GM12878 (cell line): ENCODE measurements at regions not wholly inside any gene's neighbourhood (a gene's known extent, or its start where the extent isn't known, plus 50 kb on each side); places are given as distances from the start of the nearest gene placed in this dataset.

Experiments used
- ATAC-seq: fragments of 200-7000 bp; cut with Tn5 transposase; 3 replicates; pipeline ENCODE4 v1.9.1; 2020; ENCODE audit warnings: mild to moderate bottlenecking, moderate library complexity
- BruUV-seq: library from RNA; stranded (reverse); fragments of 400-500 nt; replicated peaks from 2 replicates; lab custom pipeline; 2021; lab: Mats Ljungman, UMichigan
- CTCF ChIA-PET: fragments of 300-600 bp; sonication (Branson Sonifier 250); formaldehyde crosslinking; extraction: SDS; loops from one replicate; lab custom pipeline; 2021; ENCODE audit warnings: inconsistent platforms; lab: Yijun Ruan, JAX
- POLR2A ChIA-PET: fragments of 350-600 bp; formaldehyde crosslinking; extraction: SDS; loops from one replicate; lab custom pipeline; 2021; ENCODE audit warnings: inconsistent platforms; lab: Charles Lee
- RAD21 ChIA-PET: fragments of 300-600 bp; sonication (Branson Sonifier 250); formaldehyde crosslinking; loops from one replicate; lab custom pipeline; 2023; ENCODE audit warnings: antibody characterized with exemption; ENCODE audit not compliant: unreplicated experiment; lab: Charles Lee
- SMC1A ChIA-PET: fragments of 300-600 bp; sonication (Branson Sonifier 250); formaldehyde crosslinking; loops from one replicate; lab custom pipeline; 2023; ENCODE audit not compliant: unreplicated experiment, uncharacterized antibody; lab: Charles Lee
- DNase-seq: peaks from one replicate; pipeline ENCODE4 v3.0.0-alpha.2; 2011; ENCODE audit warnings: low read depth, low spot score
- FAIRE-seq: peaks from 3 replicates; lab custom pipeline; 2011; peaks lifted over from hg19 to GRCh38; lab: Jason Lieb, UNC
- H2AFZ ChIP-seq: 2 replicates; pipeline ENCODE4 v1.6.0; 2011; ENCODE audit warnings: low read depth, low read length, control low read depth; ENCODE audit not compliant: control insufficient read depth
- H3K27ac ChIP-seq: 2 replicates; pipeline ENCODE4 v1.5.1; 2011; ENCODE audit warnings: control low read depth; ENCODE audit not compliant: control insufficient read depth, insufficient read depth
- H3K27me3 ChIP-seq, 2 experiments: replicated peaks in 1 of 2; 2 replicates each; pipeline versions ENCODE4 v1.6.0 to v1.6.1; 2011; ENCODE audit warnings: low read length in 1 of 2; ENCODE audit not compliant: control insufficient read depth in 2 of 2, insufficient read depth in 2 of 2
- H3K36me3 ChIP-seq, 2 experiments: 2 replicates each; pipeline ENCODE4 v1.5.1; 2011; ENCODE audit warnings: low read length in 1 of 2; ENCODE audit not compliant: control insufficient read depth in 2 of 2, insufficient read depth in 2 of 2
- H3K4me1 ChIP-seq: 2 replicates; pipeline ENCODE4 v1.6.1; 2011; ENCODE audit warnings: mild to moderate bottlenecking, low read length, moderate library complexity, mixed read lengths; ENCODE audit not compliant: control insufficient read depth, insufficient read depth
- H3K4me2 ChIP-seq: 2 replicates; pipeline ENCODE4 v1.6.0; 2011; ENCODE audit warnings: control low read depth; ENCODE audit not compliant: control insufficient read depth, insufficient read depth
- H3K4me3 ChIP-seq: fragments of 200-600 bp; sonication (generic); 2 replicates; pipeline ENCODE4 v1.5.1; 2016
- H3K79me2 ChIP-seq: 2 replicates; pipeline ENCODE4 v1.6.0; 2011; ENCODE audit warnings: low read length; ENCODE audit not compliant: control insufficient read depth, insufficient read depth
- H3K9ac ChIP-seq: 2 replicates; pipeline ENCODE4 v1.8.0; 2011; ENCODE audit warnings: low read length, control low read depth, mixed read lengths; ENCODE audit not compliant: control insufficient read depth, insufficient read depth
- H3K9me3 ChIP-seq: replicated peaks from 3 replicates; pipeline ENCODE4 v1.5.1; 2011; ENCODE audit warnings: mild to moderate bottlenecking, low read length; ENCODE audit not compliant: control insufficient read depth, insufficient read depth
- H4K20me1 ChIP-seq: 2 replicates; pipeline ENCODE4 v1.6.0; 2011; ENCODE audit not compliant: control insufficient read depth, insufficient read depth
- BRCA1 ChIP-seq: IDR thresholded peaks from 2 replicates; pipeline ENCODE4 v1.6.1; 2011; ENCODE audit warnings: low read depth, low read length, improper control_type of control experiment
- CBFB ChIP-seq: IDR thresholded peaks from 2 replicates; pipeline ENCODE4 v1.6.1; 2016; ENCODE audit warnings: antibody characterized with exemption, low read depth
- EGR1 ChIP-seq, 2 experiments: IDR thresholded peaks; 1 replicate in 1 of 2; 2 replicates in 1 of 2; pipeline ENCODE4 v1.6.1; 2011 to 2012; ENCODE audit warnings: low read depth in 2 of 2, low read length in 2 of 2, borderline replicate concordance in 1 of 2, mild to moderate bottlenecking in 1 of 2, moderate library complexity in 1 of 2
- FOXK2 ChIP-seq: fragments of 450-650 bp; IDR thresholded peaks from 2 replicates; pipeline ENCODE4 v1.6.1; 2017; ENCODE audit warnings: mild to moderate bottlenecking, moderate library complexity
- HCFC1 ChIP-seq: fragments of 150-350 bp; IDR thresholded peaks from 2 replicates; pipeline ENCODE4 v1.6.1; 2014; ENCODE audit warnings: low read length
- JUNB ChIP-seq: IDR thresholded peaks from 2 replicates; pipeline ENCODE4 v1.6.1; 2016; ENCODE audit warnings: antibody characterized with exemption, mild to moderate bottlenecking
- MTA2 ChIP-seq: fragments of 450-650 bp; IDR thresholded peaks from 2 replicates; pipeline ENCODE4 v1.6.1; 2016; ENCODE audit warnings: low read depth, mild to moderate bottlenecking, moderate library complexity
- MXI1 ChIP-seq: fragments of 150-350 bp; IDR thresholded peaks from 2 replicates; pipeline ENCODE4 v1.6.1; 2011; ENCODE audit warnings: low read depth, mild to moderate bottlenecking, inconsistent platforms, low read length, improper control_type of control experiment
- MYC ChIP-seq: IDR thresholded peaks from 2 replicates; pipeline ENCODE4 v1.6.1; 2011; ENCODE audit warnings: mild to moderate bottlenecking, low read length, moderate library complexity, inconsistent platforms; ENCODE audit not compliant: insufficient read depth, insufficient replicate concordance, insufficient read length, severe bottlenecking
- RAD21 ChIP-seq: IDR thresholded peaks from 2 replicates; pipeline ENCODE4 v1.6.1; 2011; ENCODE audit warnings: mild to moderate bottlenecking, low read depth, low read length, moderate library complexity; ENCODE audit not compliant: insufficient read depth
- SMAD5 ChIP-seq: IDR thresholded peaks from 2 replicates; pipeline ENCODE4 v1.6.1; 2016; ENCODE audit warnings: antibody characterized with exemption, low read depth
- SP1 ChIP-seq: IDR thresholded peaks from one replicate; pipeline ENCODE4 v1.6.1; 2011; ENCODE audit warnings: low read depth, low read length
- SPI1 ChIP-seq: IDR thresholded peaks from 2 replicates; pipeline ENCODE4 v1.6.1; 2011; ENCODE audit warnings: low read depth, mild to moderate bottlenecking, low read length, moderate library complexity, borderline replicate concordance; ENCODE audit not compliant: insufficient read depth
- SREBF1 ChIP-seq: IDR thresholded peaks from 2 replicates; pipeline ENCODE4 v1.6.1; 2012; ENCODE audit warnings: mild to moderate bottlenecking, low read length
- WGBS: methylation state at CpG from one replicate; pipeline ENCODE4 v1.1.6; 2016; ENCODE audit warnings: low lambda C conversion rate; ENCODE audit not compliant: insufficient replicate concordance, insufficient coverage; ENCODE audit errors: missing lambda C conversion rate; 5-methylcytosine and 5-hydroxymethylcytosine counted together
- in situ Hi-C: fragments of 300-500 bp; cut with MboI; formaldehyde crosslinking; loops from 9 replicates; pipeline ENCODE4 v1.14.3; 2018; ENCODE audit warnings: mixed read lengths
- intact Hi-C: fragments of 100-400 bp; cut with micrococcal nuclease; formaldehyde crosslinking; loops from one replicate; pipeline ENCODE4 v1.14.2; 2022; ENCODE audit not compliant: unreplicated experiment
- TF ChIP-seq, protein P1 (sequence below): fragments of 450-650 bp; IDR thresholded peaks from 2 replicates; pipeline ENCODE4 v1.6.1; 2018; ENCODE audit warnings: mild to moderate bottlenecking, low read depth, moderate library complexity; ENCODE audit not compliant: partially characterized antibody
- TF ChIP-seq, protein P2 (sequence below): fragments of 450-650 bp; IDR thresholded peaks from 2 replicates; pipeline ENCODE4 v1.6.1; 2017; ENCODE audit warnings: antibody characterized with exemption, mild to moderate bottlenecking, moderate library complexity

DNA sequence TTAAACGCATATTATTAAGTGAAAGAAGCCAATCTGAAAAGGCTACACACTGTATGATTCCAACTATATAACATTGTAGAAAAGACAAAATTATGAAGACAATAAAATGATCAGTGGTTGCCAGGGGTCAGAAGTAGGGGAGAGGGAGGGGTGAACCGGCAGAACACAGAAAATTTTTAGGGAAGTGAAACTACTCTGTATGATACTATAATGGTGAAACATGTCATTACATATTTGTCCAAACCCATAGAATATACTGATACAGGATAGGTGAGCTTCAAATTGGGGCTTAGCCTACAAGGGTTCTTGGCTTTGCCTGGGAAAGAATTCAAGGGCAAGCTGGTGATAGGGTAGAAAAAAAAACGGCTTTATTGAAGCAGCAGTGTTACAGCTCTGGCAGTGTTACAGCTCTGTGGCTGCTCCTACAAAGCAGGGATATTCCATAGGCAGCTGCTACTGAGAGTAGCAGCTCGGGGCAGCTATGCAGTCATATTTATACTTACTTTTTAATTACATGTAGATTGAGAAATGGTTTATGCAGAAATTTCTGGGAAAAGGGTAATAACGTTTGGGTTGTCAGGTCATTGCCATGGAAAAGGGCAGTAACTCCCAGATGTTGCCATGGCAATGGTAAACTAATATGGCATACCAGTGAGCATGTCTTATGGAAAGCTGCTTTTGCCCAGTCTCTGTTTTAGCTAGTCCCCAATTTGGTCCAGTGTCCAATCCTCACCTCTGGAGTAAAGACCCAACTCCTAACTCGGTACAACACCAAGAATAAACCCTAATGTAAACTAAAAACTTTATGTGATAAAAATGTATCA lies 125.1 kb upstream of the SLC25A36 start (continued):
- TF ChIP-seq, protein P1, sequence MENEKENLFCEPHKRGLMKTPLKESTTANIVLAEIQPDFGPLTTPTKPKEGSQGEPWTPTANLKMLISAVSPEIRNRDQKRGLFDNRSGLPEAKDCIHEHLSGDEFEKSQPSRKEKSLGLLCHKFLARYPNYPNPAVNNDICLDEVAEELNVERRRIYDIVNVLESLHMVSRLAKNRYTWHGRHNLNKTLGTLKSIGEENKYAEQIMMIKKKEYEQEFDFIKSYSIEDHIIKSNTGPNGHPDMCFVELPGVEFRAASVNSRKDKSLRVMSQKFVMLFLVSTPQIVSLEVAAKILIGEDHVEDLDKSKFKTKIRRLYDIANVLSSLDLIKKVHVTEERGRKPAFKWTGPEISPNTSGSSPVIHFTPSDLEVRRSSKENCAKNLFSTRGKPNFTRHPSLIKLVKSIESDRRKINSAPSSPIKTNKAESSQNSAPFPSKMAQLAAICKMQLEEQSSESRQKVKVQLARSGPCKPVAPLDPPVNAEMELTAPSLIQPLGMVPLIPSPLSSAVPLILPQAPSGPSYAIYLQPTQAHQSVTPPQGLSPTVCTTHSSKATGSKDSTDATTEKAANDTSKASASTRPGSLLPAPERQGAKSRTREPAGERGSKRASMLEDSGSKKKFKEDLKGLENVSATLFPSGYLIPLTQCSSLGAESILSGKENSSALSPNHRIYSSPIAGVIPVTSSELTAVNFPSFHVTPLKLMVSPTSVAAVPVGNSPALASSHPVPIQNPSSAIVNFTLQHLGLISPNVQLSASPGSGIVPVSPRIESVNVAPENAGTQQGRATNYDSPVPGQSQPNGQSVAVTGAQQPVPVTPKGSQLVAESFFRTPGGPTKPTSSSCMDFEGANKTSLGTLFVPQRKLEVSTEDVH, result no peak
- no peak for TF ChIP-seq HCFC1
- peak; percentile 29; the same call in 1 of the 2 replicates for TF ChIP-seq JUNB
- TF ChIP-seq SPI1, result peak; percentile 97
- TF ChIP-seq MTA2, result peak; percentile 61; the same call in 1 of the 2 replicates

DNA sequence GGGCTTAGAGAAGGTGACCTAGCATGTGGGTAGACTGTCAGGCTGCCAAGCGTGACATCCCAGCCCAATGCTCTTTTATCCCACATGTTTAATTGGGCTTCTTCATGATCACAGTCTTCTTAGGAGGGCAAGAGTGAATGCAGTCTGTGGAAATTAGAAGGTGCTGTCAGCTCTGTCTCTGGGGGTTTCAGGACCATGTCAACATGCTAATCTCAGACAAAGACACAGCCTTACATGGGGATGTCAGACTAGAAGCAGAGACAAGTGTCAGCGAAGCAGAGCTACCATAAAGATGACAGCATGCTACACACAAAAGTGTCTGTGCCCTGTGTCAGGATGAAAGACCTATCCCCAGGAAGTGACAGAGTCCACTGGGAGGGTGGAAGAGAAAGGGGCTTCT lies 120.1 kb upstream of the SLC25A36 start:
- DNase-seq, result no peak
- in situ Hi-C loops, result no loop called here
- H3K27me3 ChIP-seq, result no peaks in the 10 kb centered on the region
- no peak overlapping the region for H3K9ac ChIP-seq
- ATAC-seq, result no peak
- 18% methylated on average over 2 of the region's 2 CpGs for WGBS
- POLR2A ChIA-PET, result interaction anchor here (0.9 kb wide), 1 partner anchor 22 kb away, joined by 3 read pairs; no protein-coding TSS in a partner anchor
- SMC1A ChIA-PET, result interaction anchor here (1.5 kb wide), 1 partner anchor 30 kb away, joined by 3 read pairs; no protein-coding TSS in a partner anchor
- H3K27ac ChIP-seq, result no peak overlapping the region
- no peaks in the 10 kb centered on the region for H3K79me2 ChIP-seq
- H4K20me1 ChIP-seq, result no peaks in the 10 kb centered on the region
- H3K9me3 ChIP-seq, result no peaks in the 10 kb centered on the region
- H3K4me2 ChIP-seq, result no peak overlapping the region
- no peak for FAIRE-seq
- BruUV-seq, result no TSS peak
- no peaks in the 10 kb centered on the region for H3K36me3 ChIP-seq
- H2AFZ ChIP-seq, result no peak overlapping the region
- no peak overlapping the region for H3K4me3 ChIP-seq
- CTCF ChIA-PET, result interaction anchor here (0.6 kb wide), 1 partner anchor 43 kb away, joined by 4 read pairs; no protein-coding TSS in a partner anchor
- RAD21 ChIA-PET, result no interaction called here
- intact Hi-C loops, result no loop called here
- no peaks in the 10 kb centered on the region for H3K4me1 ChIP-seq
- TF ChIP-seq BRCA1, result no peak
- no peak for TF ChIP-seq MXI1
- no peak for TF ChIP-seq CBFB
- TF ChIP-seq EGR1 (IDR thresholded peaks at IDR 0.05; ENCODE audit: borderline replicate concordance in 1 of 2, low read depth in 2 of 2, low read length in 2 of 2), result no peak
- TF ChIP-seq SMAD5, result no peak
- no peak for TF ChIP-seq SP1
- TF ChIP-seq, protein P2, sequence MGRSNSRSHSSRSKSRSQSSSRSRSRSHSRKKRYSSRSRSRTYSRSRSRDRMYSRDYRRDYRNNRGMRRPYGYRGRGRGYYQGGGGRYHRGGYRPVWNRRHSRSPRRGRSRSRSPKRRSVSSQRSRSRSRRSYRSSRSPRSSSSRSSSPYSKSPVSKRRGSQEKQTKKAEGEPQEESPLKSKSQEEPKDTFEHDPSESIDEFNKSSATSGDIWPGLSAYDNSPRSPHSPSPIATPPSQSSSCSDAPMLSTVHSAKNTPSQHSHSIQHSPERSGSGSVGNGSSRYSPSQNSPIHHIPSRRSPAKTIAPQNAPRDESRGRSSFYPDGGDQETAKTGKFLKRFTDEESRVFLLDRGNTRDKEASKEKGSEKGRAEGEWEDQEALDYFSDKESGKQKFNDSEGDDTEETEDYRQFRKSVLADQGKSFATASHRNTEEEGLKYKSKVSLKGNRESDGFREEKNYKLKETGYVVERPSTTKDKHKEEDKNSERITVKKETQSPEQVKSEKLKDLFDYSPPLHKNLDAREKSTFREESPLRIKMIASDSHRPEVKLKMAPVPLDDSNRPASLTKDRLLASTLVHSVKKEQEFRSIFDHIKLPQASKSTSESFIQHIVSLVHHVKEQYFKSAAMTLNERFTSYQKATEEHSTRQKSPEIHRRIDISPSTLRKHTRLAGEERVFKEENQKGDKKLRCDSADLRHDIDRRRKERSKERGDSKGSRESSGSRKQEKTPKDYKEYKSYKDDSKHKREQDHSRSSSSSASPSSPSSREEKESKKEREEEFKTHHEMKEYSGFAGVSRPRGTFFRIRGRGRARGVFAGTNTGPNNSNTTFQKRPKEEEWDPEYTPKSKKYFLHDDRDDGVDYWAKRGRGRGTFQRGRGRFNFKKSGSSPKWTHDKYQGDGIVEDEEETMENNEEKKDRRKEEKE, result no peak
- no peak for TF ChIP-seq SREBF1
- TF ChIP-seq FOXK2, result no peak
- TF ChIP-seq MYC, result no peak
- TF ChIP-seq RAD21, result no peak
